Aorta (tissue), 5 donors: ENCODE measurements at regions not wholly inside any gene's neighbourhood (a gene's known extent, or its start where the extent isn't known, plus 50 kb on each side); places are given as distances from the start of the nearest gene placed in this dataset.

Experiments used
- ATAC-seq: fragments of 200-7000 bp; cut with Tn5 transposase; one replicate; pipeline ENCODE4 v1.9.1; 2022; ENCODE audit warnings: moderate library complexity; ENCODE audit not compliant: low FRiP score
- DNase-seq, 2 donors: peaks; one replicate each; pipeline ENCODE4 v3.0.0-alpha.2; 2020
- H3K27ac ChIP-seq, 2 donors: one replicate each; pipeline ENCODE4 v1.5.1; 2013; ENCODE audit warnings: low read length in 2 of 2, mild to moderate bottlenecking in 2 of 2, moderate library complexity in 2 of 2, control low read depth in 1 of 2, inconsistent platforms in 1 of 2, low read depth in 1 of 2
- H3K27me3 ChIP-seq, 2 donors: one replicate each; pipeline ENCODE4 v1.6.1; 2013; ENCODE audit warnings: control low read depth in 1 of 2, low read length in 1 of 2, mild to moderate bottlenecking in 1 of 2, moderate library complexity in 1 of 2; ENCODE audit not compliant: insufficient read depth in 2 of 2, control insufficient read depth in 1 of 2
- H3K36me3 ChIP-seq, 2 donors: one replicate each; pipeline ENCODE4 v1.6.1; 2013; ENCODE audit warnings: control low read depth in 1 of 2, low read length in 1 of 2, mild to moderate bottlenecking in 1 of 2; ENCODE audit not compliant: insufficient read depth in 2 of 2, control insufficient read depth in 1 of 2
- H3K4me1 ChIP-seq, 2 donors: one replicate each; pipeline ENCODE4 v1.6.1; 2013; ENCODE audit warnings: low read length in 2 of 2, control low read depth in 1 of 2, mild to moderate bottlenecking in 1 of 2, moderate library complexity in 1 of 2; ENCODE audit not compliant: insufficient read depth in 2 of 2, control insufficient read depth in 1 of 2
- H3K4me3 ChIP-seq, 2 donors: one replicate each; pipeline ENCODE4 v1.5.1; 2013; ENCODE audit warnings: low read length in 2 of 2, control low read depth in 1 of 2, mild to moderate bottlenecking in 1 of 2
- H3K9me3 ChIP-seq: one replicate; pipeline ENCODE4 v1.6.1; 2013; ENCODE audit warnings: mild to moderate bottlenecking, low read length; ENCODE audit not compliant: control insufficient read depth
- WGBS, 2 donors: extraction: QIAGEN DNeasy Blood & Tissue Kit; methylation state at CpG; one replicate each; pipeline ENCODE4 v1.1.7; 2013; 5-methylcytosine and 5-hydroxymethylcytosine counted together
- intact Hi-C, 2 donors: fragments of 100-400 bp; cut with DNase I; formaldehyde crosslinking; loops; one replicate each; pipeline versions ENCODE4 v1.14.2 to v1.15.0; 2022
- donor health status: healthy with polysubstance abuse.
- donor health status: Bipolar disorder and iron deficiency.
- donor health status: DM: no; HTN: no; CAD: no.
- donor health status: DM: no; HTN: no; CAD: no.
- donor health status: DM: yes; HTN: yes; CAD: no.

DNA sequence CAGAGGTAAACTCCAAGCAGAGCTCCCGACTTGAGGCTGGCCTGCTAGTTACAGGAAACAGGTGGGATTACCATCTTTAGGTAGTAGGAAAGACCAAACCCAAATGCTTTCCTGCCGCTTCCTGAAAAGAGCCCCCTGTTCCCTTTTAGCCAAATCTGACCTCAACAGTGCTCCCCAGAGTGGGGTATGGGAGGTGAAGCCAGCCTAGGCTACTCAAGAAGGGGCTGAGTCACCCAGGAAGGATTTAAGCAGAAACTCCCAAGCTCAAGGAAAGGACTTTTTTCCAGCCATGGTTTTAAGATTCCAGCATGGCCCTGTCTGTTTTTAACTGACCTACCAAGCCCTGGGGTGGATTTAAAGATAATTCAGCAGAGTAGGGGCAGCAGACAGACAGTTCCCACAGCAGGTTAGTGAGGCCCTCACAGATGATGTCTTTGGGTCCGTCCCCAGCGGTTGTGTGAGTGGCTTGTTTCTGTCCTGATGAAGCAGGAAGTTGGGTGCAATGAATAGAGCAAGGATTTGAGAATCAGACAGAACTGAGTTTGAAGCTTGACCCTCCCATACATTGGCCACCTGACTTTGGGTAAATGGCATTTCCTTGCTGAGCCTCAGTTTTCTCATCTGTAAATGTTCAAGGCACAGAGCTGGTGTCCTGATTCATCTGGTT is 76.9 kb upstream of the MAFB start:
- DNase-seq (no peak), ATAC-seq (no peak)
- 88 to 90% methylated on average over 4 of the region's 4 CpGs for WGBS, 2 donors
- Histone ChIP-seq H3K4me3 (no peak overlapping the region), H3K27me3 (no peaks in the 10 kb centered on the region), H3K4me1 (peaks cover 0 to 5% of the 10 kb centered on the region in 2 donors), H3K9me3 (no peaks in the 10 kb centered on the region), H3K36me3 (no peaks in the 10 kb centered on the region), H3K27ac (no peak overlapping the region)
- intact Hi-C loops: no loop called here

GRCh38 chr20:40766790-40767614 is 78.0 kb upstream of the MAFB start:
- H3K4me3 ChIP-seq: no peak overlapping the region
- WGBS, 2 donors: 44 to 60% methylated on average over 5 of the region's 5 CpGs
- H3K9me3 ChIP-seq: no peaks in the 10 kb centered on the region
- H3K4me1 ChIP-seq: peaks cover 0 to 5% of the 10 kb centered on the region in 2 donors
- no peaks in the 10 kb centered on the region for H3K36me3 ChIP-seq
- H3K27ac ChIP-seq: no peak overlapping the region
- no peak for DNase-seq
- intact Hi-C loops: no loop called here
- H3K27me3 ChIP-seq: no peaks in the 10 kb centered on the region
- ATAC-seq: no peak

- H3K4me1 ChIP-seq: peaks cover 0 to 5% of the 10 kb centered on the region in 2 donors
- DNase-seq: no peak
- intact Hi-C loops: no loop called here
- H3K27ac ChIP-seq: no peak overlapping the region
- 92 to 96% methylated on average over 3 of the region's 3 CpGs for WGBS, 2 donors
- no peaks in the 10 kb centered on the region for H3K27me3 ChIP-seq
- no peaks in the 10 kb centered on the region for H3K9me3 ChIP-seq
- no peak overlapping the region for H3K4me3 ChIP-seq
- no peaks in the 10 kb centered on the region for H3K36me3 ChIP-seq
- no peak for ATAC-seq
Measured at GRCh38 chr20:40767615-40767924, 78.5 kb upstream of the MAFB start.

DNA sequence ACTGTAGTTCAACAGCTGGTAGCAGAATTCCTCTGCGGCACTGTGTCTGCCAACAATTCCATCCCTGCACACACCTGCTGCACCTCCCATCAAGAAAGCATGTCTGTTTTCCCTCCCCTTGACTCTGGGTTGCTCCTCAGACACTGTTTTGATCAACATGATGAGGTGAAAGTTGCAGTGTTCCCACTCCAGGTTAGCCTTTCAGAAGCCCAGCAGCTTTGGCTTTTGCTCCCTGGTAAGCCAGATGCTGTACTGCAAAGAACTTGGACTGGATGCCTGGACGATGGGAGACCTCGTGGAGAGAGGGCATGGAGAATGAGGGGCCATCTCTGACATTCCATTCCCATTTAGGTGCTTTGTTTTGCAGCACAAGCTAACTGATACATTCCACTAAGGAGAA is 79.1 kb upstream of the MAFB start:
- no peaks in the 10 kb centered on the region for H3K9me3 ChIP-seq
- H3K36me3 ChIP-seq: no peaks in the 10 kb centered on the region
- H3K27me3 ChIP-seq: no peaks in the 10 kb centered on the region
- intact Hi-C loops: no loop called here
- no peak overlapping the region for H3K4me3 ChIP-seq
- H3K27ac ChIP-seq: no peak overlapping the region
- H3K4me1 ChIP-seq: peaks cover 0 to 5% of the 10 kb centered on the region in 2 donors
- 76 to 78% methylated on average over 3 of the region's 3 CpGs for WGBS, 2 donors
- ATAC-seq (no peak), DNase-seq (no peak)

- H3K9me3 ChIP-seq: no peaks in the 10 kb centered on the region
- no peak overlapping the region for H3K4me3 ChIP-seq
- ATAC-seq: no peak
- H3K27me3 ChIP-seq: no peaks in the 10 kb centered on the region
- H3K4me1 ChIP-seq: peaks cover 0 to under 1% of the 10 kb centered on the region in 2 donors
- no peak for DNase-seq
- intact Hi-C loops: no loop called here
- 79 to 85% methylated on average over 2 of the region's 2 CpGs for WGBS, 2 donors
- no peak overlapping the region for H3K27ac ChIP-seq
- H3K36me3 ChIP-seq: no peaks in the 10 kb centered on the region
Measured at GRCh38 chr20:40769677-40770285, 80.7 kb upstream of the MAFB start.

GRCh38 chr20:40770564-40771307 is 81.7 kb upstream of the MAFB start:
- Histone ChIP-seq H3K4me3 (no peak overlapping the region), H3K9me3 (no peaks in the 10 kb centered on the region), H3K4me1 (no peaks in the 10 kb centered on the region), H3K27ac (no peak overlapping the region), H3K36me3 (no peaks in the 10 kb centered on the region), H3K27me3 (no peaks in the 10 kb centered on the region)
- DNase-seq (peak in 1 of 2 donors; percentile 74), ATAC-seq (peak; percentile 38)
- WGBS, 2 donors: 48 to 53% methylated on average over 13 of the region's 13 CpGs
- intact Hi-C loops: no loop called here

- intact Hi-C loops: no loop called here
- no peaks in the 10 kb centered on the region for H3K36me3 ChIP-seq
- DNase-seq (no peak), ATAC-seq (no peak)
- H3K27ac ChIP-seq: no peak overlapping the region
- no peaks in the 10 kb centered on the region for H3K27me3 ChIP-seq
- H3K4me3 ChIP-seq: no peak overlapping the region
- no peaks in the 10 kb centered on the region for H3K4me1 ChIP-seq
- WGBS, 2 donors: 81 to 92% methylated on average over 4 of the region's 4 CpGs
- no peaks in the 10 kb centered on the region for H3K9me3 ChIP-seq
Measured at GRCh38 chr20:40771308-40771610, 82.2 kb upstream of the MAFB start.

GRCh38 chr20:40771848-40772511 is 82.9 kb upstream of the MAFB start:
- WGBS, 2 donors: 89 to 91% methylated on average over 7 of the region's 7 CpGs
- H3K4me3 ChIP-seq: no peak overlapping the region
- H3K4me1 ChIP-seq: no peaks in the 10 kb centered on the region
- no peaks in the 10 kb centered on the region for H3K9me3 ChIP-seq
- H3K36me3 ChIP-seq: no peaks in the 10 kb centered on the region
- H3K27me3 ChIP-seq: no peaks in the 10 kb centered on the region
- intact Hi-C loops: no loop called here
- H3K27ac ChIP-seq: no peak overlapping the region
- ATAC-seq: no peak
- no peak for DNase-seq
